Fibroblast of pulmonary artery (primary cell): ENCODE measurements at regions not wholly inside any gene's neighbourhood (a gene's known extent, or its start where the extent isn't known, plus 50 kb on each side); places are given as distances from the start of the nearest gene placed in this dataset.

Experiments
- DNase-seq: peaks from one replicate; pipeline ENCODE4 v3.0.0-alpha.2; 2010; ENCODE audit warnings: low read depth
- H3K4me3 ChIP-seq: replicated peaks from 2 replicates; pipeline ENCODE4 v1.5.1; 2011; ENCODE audit warnings: low read depth, mild to moderate bottlenecking, control low read depth, low read length, moderate library complexity
- TF ChIP-seq, protein P1 (sequence below): IDR thresholded peaks from 2 replicates; pipeline ENCODE4 v1.5.1; 2011; ENCODE audit warnings: mild to moderate bottlenecking, control low read depth, low read length, inconsistent platforms; ENCODE audit errors: missing control alignments

DNA sequence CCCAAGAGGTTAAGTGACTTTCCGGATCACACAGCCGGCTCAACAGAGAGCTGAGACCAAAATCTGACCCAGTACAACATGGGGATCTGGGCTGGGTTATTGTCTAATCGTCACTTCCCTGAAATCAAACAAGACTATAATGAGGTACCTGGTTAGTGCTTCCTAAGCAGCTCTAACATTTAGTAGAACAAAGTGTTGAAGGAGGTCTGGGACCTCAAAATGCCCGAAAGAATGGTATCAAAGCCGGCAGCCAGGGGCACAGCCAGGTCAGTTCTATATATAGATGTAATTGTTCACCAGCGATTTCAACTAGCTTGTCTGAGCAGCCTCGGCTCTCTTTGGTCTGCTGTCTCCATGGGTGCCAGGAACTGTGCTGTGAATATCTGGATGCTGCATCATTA is 245.5 kb upstream of the ECI2 start:
- no peak overlapping the region for H3K4me3 ChIP-seq
- peak; percentile 67 for DNase-seq
- TF ChIP-seq, protein P1, sequence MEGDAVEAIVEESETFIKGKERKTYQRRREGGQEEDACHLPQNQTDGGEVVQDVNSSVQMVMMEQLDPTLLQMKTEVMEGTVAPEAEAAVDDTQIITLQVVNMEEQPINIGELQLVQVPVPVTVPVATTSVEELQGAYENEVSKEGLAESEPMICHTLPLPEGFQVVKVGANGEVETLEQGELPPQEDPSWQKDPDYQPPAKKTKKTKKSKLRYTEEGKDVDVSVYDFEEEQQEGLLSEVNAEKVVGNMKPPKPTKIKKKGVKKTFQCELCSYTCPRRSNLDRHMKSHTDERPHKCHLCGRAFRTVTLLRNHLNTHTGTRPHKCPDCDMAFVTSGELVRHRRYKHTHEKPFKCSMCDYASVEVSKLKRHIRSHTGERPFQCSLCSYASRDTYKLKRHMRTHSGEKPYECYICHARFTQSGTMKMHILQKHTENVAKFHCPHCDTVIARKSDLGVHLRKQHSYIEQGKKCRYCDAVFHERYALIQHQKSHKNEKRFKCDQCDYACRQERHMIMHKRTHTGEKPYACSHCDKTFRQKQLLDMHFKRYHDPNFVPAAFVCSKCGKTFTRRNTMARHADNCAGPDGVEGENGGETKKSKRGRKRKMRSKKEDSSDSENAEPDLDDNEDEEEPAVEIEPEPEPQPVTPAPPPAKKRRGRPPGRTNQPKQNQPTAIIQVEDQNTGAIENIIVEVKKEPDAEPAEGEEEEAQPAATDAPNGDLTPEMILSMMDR = no peak

DNA sequence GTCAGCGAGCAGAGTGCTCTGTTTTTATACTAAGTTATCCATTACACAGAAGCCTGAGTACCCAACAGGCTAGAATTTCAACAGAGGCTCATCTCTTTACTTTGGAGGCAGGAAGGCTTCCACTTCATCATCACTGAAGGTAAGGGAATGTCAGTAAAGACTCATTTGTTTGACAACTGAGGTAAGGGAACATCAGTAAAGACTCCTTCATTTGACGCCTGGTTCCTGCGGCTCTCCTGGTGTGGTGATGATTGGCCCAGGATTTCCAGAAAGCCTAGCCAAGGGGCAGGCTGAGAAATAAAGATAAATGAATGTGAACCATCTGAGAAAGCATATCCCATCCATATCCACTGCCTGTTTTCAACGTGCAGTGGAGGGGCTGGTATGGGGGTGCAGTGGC is 244.6 kb upstream of the ECI2 start:
- TF ChIP-seq, protein P1 = no peak
- DNase-seq = no peak

DNA sequence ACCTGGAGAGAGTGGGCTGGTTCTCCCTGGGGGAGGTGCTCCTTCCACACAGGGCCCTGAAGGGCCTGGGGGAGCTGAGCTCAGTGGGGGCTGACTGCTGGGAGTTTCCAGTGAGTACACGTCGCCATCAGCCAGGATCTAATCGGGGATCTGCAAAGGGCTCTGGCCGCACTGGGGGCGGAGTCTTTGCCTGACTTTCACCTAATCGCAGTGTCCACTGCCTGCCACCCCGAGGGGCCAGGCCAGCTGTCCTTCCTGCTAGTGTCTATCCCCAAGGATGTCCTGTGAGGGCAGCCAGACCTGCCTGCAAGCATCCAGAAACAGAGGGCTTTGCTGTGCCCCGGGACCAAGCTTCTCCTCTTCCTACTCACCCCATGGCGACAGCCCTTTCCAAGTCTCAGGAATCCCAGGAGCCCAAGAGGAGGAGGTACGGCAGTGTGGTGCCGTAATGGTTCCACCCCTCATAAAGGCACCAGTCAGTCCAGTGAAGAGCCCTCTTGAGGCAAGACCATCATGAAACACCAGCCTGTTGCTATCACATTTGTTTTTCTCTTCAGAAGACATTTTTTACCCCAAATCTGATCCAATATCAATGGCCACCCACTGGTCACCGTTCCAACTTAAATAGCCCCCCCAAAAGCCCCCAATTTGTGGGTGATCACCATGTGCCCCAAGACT is 243.1 kb upstream of the ECI2 start:
- no peak for DNase-seq
- TF ChIP-seq, protein P1 = no peak
- no peak overlapping the region for H3K4me3 ChIP-seq

More for the DNA sequence above, 244.6 kb upstream of the ECI2 start:
- no peak overlapping the region for H3K4me3 ChIP-seq

DNA sequence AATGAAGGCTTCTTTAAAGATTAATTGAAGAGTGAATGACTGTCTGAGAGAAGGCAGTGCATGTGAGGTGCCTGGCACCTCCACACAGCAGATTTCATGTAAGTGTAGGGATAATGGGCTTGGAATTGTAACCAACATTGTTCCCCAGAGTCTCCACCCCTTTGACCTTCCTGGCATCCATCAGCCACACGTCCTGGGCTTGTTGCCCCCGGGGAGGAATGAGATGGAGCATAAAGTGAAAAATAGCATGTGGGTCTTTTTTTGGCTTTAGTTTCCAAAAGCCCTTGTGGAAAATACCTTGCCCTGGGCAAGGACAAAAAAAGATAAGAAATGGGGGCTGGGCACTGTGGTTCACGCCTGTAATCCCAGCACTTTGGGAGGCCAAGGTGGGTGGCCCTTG is 242.2 kb upstream of the ECI2 start:
- DNase-seq = no peak
- H3K4me3 ChIP-seq = no peak overlapping the region
- TF ChIP-seq, protein P1 = no peak

DNA sequence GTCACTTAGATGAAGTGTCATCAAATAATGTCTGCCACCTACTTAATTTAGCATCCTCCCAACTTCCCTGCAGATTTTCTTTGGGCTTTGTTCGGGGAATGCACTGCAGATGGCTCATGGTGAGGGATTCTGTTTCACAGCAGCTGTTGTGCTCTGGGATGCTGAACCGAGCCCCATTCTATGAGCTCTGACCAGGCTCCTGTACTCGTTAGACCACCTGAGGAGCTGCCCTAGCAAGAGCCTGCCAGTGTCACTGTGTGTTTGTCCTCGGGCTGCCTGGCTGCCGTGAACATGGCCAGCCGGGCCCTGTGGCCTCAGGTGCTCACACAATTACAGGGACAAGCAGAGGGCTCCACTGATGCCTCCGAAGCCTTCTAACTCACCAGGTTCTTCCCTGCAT is 238.8 kb upstream of the ECI2 start:
- TF ChIP-seq, protein P1 = no peak
- no peak for DNase-seq
- H3K4me3 ChIP-seq = no peak overlapping the region

DNA sequence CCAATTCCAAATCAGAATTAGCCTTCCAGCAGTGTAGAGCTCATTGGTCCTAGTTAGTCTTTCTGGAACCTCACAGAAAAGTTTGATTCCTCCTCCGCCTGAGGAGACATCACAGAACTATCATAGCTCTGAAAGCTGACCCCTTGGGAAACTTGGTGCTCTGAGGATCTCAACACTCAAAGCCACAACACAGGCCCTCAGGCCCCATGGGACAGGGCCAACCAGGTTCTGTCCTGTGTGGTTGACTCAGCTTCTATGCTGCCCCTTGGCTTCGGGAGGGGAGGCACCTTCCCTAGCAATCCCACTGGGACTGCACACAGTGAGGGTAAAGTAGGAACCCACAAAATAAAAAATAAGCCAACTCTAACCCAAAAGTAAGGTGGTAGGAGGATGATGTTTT is 237.5 kb upstream of the ECI2 start:
- no peak for DNase-seq
- TF ChIP-seq, protein P1 = no peak
- no peak overlapping the region for H3K4me3 ChIP-seq
